HCT116 (cell line): ENCODE measurements at regions not wholly inside any gene's neighbourhood (a gene's known extent, or its start where the extent isn't known, plus 50 kb on each side); places are given as distances from the start of the nearest gene placed in this dataset.

ENCODE experiments used
- ATAC-seq: fragments of 200-7000 bp; cut with Tn5 transposase; 2 replicates; pipeline ENCODE4 v1.9.1; 2020; ENCODE audit warnings: mild to moderate bottlenecking, moderate library complexity
- BruUV-seq: library from RNA; stranded (reverse); fragments of 400-500 nt; replicated peaks from 2 replicates; lab custom pipeline; 2021; lab: Mats Ljungman, UMichigan
- CTCF ChIA-PET: fragments of 300-600 bp; sonication (Branson Sonifier 250); formaldehyde crosslinking; loops from one replicate; lab custom pipeline; 2021; ENCODE audit warnings: antibody characterized with exemption; lab: Charles Lee
- POLR2A ChIA-PET: fragments of 300-600, 350-600 bp; sonication (Branson Sonifier 250); formaldehyde crosslinking; loops from one replicate; lab custom pipeline; 2021; ENCODE audit warnings: antibody characterized with exemption; lab: Charles Lee
- RAD21 ChIA-PET, 2 experiments: fragments of 300-600 bp; sonication (Branson Sonifier 250); formaldehyde crosslinking; loops; one replicate each; lab custom pipeline; 2023; ENCODE audit warnings: low total read pairs in 2 of 2; ENCODE audit not compliant: uncharacterized antibody in 2 of 2, unreplicated experiment in 2 of 2, low non-redundant PET in 1 of 2; lab: Charles Lee
- DNase-seq: peaks from one replicate; pipeline ENCODE4 v3.0.0-alpha.2; 2010; ENCODE audit warnings: low read depth, low spot score
- H2AFZ ChIP-seq: fragments of 200-600 bp; shearing (Covaris generic), sonication (generic); 2 replicates; pipeline ENCODE4 v1.6.1; 2017; ENCODE audit warnings: low read depth, mixed run types, mixed read lengths, antibody characterized with exemption, low read length; ENCODE audit not compliant: poor library complexity, severe bottlenecking
- H3K27ac ChIP-seq: 2 replicates; pipeline ENCODE4 v1.5.1; 2012; ENCODE audit warnings: low read depth, low read length
- H3K27me3 ChIP-seq: fragments of 200-600 bp; sonication (generic); 2 replicates; pipeline ENCODE4 v1.6.1; 2016; ENCODE audit warnings: mixed run types, low read length, mixed read lengths; ENCODE audit not compliant: insufficient read depth
- H3K36me3 ChIP-seq, 2 experiments: fragments of 200-500 bp in 1 of 2; fragments of 200-600 bp in 1 of 2; sonication (Bioruptor generic) in 1 of 2; sonication (generic) in 1 of 2; 2 replicates each; pipeline versions ENCODE4 v1.5.1 to v1.6.1; 2014 to 2016; ENCODE audit warnings: low read length in 2 of 2, inconsistent platforms in 1 of 2, mixed read lengths in 1 of 2, mixed run types in 1 of 2; ENCODE audit not compliant: insufficient read depth in 2 of 2, control insufficient read depth in 1 of 2
- H3K4me1 ChIP-seq, 2 experiments: fragments of 200-600 bp in 1 of 2; sonication (generic) in 1 of 2; 2 replicates each; pipeline versions ENCODE4 v1.5.1 to v1.6.1; 2012 to 2017; ENCODE audit warnings: low read length in 2 of 2, inconsistent platforms in 1 of 2, mild to moderate bottlenecking in 1 of 2, mixed read lengths in 1 of 2, mixed run types in 1 of 2, moderate library complexity in 1 of 2; ENCODE audit not compliant: insufficient read depth in 2 of 2, control insufficient read depth in 1 of 2
- H3K4me2 ChIP-seq: fragments of 200-600 bp; sonication (generic); 2 replicates; pipeline ENCODE4 v1.6.1; 2017; ENCODE audit warnings: mixed run types, low read length, mixed read lengths
- H3K4me3 ChIP-seq, 2 experiments: fragments of 200-600 bp in 1 of 2; sonication (generic) in 1 of 2; replicated peaks in 1 of 2; 2 replicates each; pipeline ENCODE4 v1.5.1; 2011 to 2016; ENCODE audit warnings: low read length in 2 of 2, control low read depth in 1 of 2, low read depth in 1 of 2, mild to moderate bottlenecking in 1 of 2, mixed read lengths in 1 of 2, mixed run types in 1 of 2
- H3K79me2 ChIP-seq: fragments of 200-600 bp; sonication (generic); 2 replicates; pipeline ENCODE4 v1.6.1; 2017; ENCODE audit warnings: mild to moderate bottlenecking, mixed run types, low read length, moderate library complexity, mixed read lengths; ENCODE audit not compliant: insufficient read depth
- H3K9ac ChIP-seq: fragments of 200-600 bp; sonication (generic); 2 replicates; pipeline ENCODE4 v1.6.1; 2016; ENCODE audit warnings: low read length, mixed read lengths
- H3K9me2 ChIP-seq: fragments of 200-600 bp; sonication (generic), shearing (Covaris generic); 2 replicates; pipeline ENCODE4 v1.6.1; 2017; ENCODE audit warnings: mixed run types, mild to moderate bottlenecking, moderate library complexity; ENCODE audit not compliant: insufficient read depth
- H3K9me3 ChIP-seq, 2 experiments: fragments of 200-500 bp in 1 of 2; fragments of 200-600 bp in 1 of 2; sonication (Bioruptor generic) in 1 of 2; sonication (generic) in 1 of 2; 2 replicates each; pipeline ENCODE4 v1.6.1; 2014 to 2017; ENCODE audit warnings: low read length in 2 of 2, mixed read lengths in 2 of 2, inconsistent platforms in 1 of 2, low read depth in 1 of 2, mild to moderate bottlenecking in 1 of 2, mixed run types in 1 of 2, moderate library complexity in 1 of 2; ENCODE audit not compliant: control insufficient read depth in 1 of 2, insufficient read depth in 1 of 2
- H4K20me1 ChIP-seq: fragments of 200-600 bp; sonication (generic), shearing (Covaris generic); 2 replicates; pipeline ENCODE4 v1.6.1; 2017; ENCODE audit warnings: mixed run types, mild to moderate bottlenecking, moderate library complexity; ENCODE audit not compliant: insufficient read depth
- ATF3 ChIP-seq: IDR thresholded peaks from 2 replicates; pipeline ENCODE4 v1.6.1; 2012
- CEBPB ChIP-seq: IDR thresholded peaks from 2 replicates; pipeline ENCODE4 v1.6.1; 2012; ENCODE audit warnings: low read depth
- EGR1 ChIP-seq: IDR thresholded peaks from 2 replicates; pipeline ENCODE4 v1.6.1; 2012; ENCODE audit warnings: low read depth
- ELF1 ChIP-seq: IDR thresholded peaks from 2 replicates; pipeline ENCODE4 v1.6.1; 2012; ENCODE audit warnings: low read depth, borderline replicate concordance
- EZH2phosphoT487 ChIP-seq: fragments of 200-600 bp; IDR thresholded peaks from 2 replicates; pipeline ENCODE4 v1.6.1; 2018; ENCODE audit warnings: antibody characterized with exemption, borderline replicate concordance
- FOSL1 ChIP-seq: IDR thresholded peaks from 2 replicates; pipeline ENCODE4 v1.6.1; 2012; ENCODE audit warnings: low read depth
- JUND ChIP-seq: IDR thresholded peaks from 2 replicates; pipeline ENCODE4 v1.6.1; 2012
- MAX ChIP-seq: IDR thresholded peaks from 2 replicates; pipeline ENCODE4 v1.6.1; 2012
- POLR2A ChIP-seq: IDR thresholded peaks from 2 replicates; pipeline ENCODE4 v1.7.0; 2011; ENCODE audit warnings: borderline replicate concordance; ENCODE audit not compliant: insufficient read depth, insufficient read length; ENCODE audit errors: extremely low read depth
- POLR2AphosphoS5 ChIP-seq: IDR thresholded peaks from 2 replicates; pipeline ENCODE4 v1.6.1; 2011; ENCODE audit warnings: mild to moderate bottlenecking, low read depth, low read length, moderate library complexity
- REST ChIP-seq: IDR thresholded peaks from 2 replicates; pipeline ENCODE4 v1.6.1; 2012; ENCODE audit warnings: low read depth
- SIN3A ChIP-seq: IDR thresholded peaks from 2 replicates; pipeline ENCODE4 v1.6.1; 2012; ENCODE audit warnings: low read depth
- SP1 ChIP-seq: IDR thresholded peaks from 2 replicates; pipeline ENCODE4 v1.6.1; 2012; ENCODE audit warnings: low read depth
- YY1 ChIP-seq: IDR thresholded peaks from 2 replicates; pipeline ENCODE4 v1.6.1; 2011; ENCODE audit warnings: low read length, low read depth, moderate library complexity, mild to moderate bottlenecking; ENCODE audit not compliant: insufficient replicate concordance; ENCODE audit errors: extremely low read depth
- ZBTB33 ChIP-seq: IDR thresholded peaks from 2 replicates; pipeline ENCODE4 v1.6.1; 2011; ENCODE audit warnings: mild to moderate bottlenecking, low read length, moderate library complexity; ENCODE audit not compliant: insufficient replicate concordance; ENCODE audit errors: extremely low read depth
- ZFX ChIP-seq: fragments of 450-650 bp; IDR thresholded peaks from 2 replicates; pipeline ENCODE4 v1.6.1; 2017
- ZNF274 ChIP-seq: fragments of 200-500 bp; sonication (Bioruptor generic); IDR thresholded peaks from 2 replicates; pipeline ENCODE4 v1.6.1; 2014; ENCODE audit warnings: mild to moderate bottlenecking, low read depth, low read length, inconsistent platforms
- intact Hi-C: fragments of 100-400 bp; cut with micrococcal nuclease; formaldehyde crosslinking; loops from 2 replicates; pipeline ENCODE4 v1.10.0; 2022

- no peaks in the 10 kb centered on the region for H3K36me3 ChIP-seq
- ChIA-PET RAD21 (no interaction called here), CTCF (no interaction called here), POLR2A (no interaction called here)
- intact Hi-C loops, result no loop called here
- H3K9ac ChIP-seq, result no peak overlapping the region
- H3K9me2 ChIP-seq, result no peaks in the 10 kb centered on the region; the same call in 1 of the 2 replicates
- no TSS peak for BruUV-seq
- H3K4me3 ChIP-seq, result no peak overlapping the region
- no peak overlapping the region for H3K4me2 ChIP-seq
- ATAC-seq (no peak), DNase-seq (no peak)
- no peak overlapping the region for H2AFZ ChIP-seq
- no peak overlapping the region for H3K27ac ChIP-seq
- no peaks in the 10 kb centered on the region for H4K20me1 ChIP-seq
- H3K9me3 ChIP-seq, result no peaks in the 10 kb centered on the region
- H3K27me3 ChIP-seq, result peaks cover 37% of the 10 kb centered on the region
- TF ChIP-seq ZBTB33, result no peak
- TF ChIP-seq YY1, result no peak
- TF ChIP-seq REST, result no peak
- no peak for TF ChIP-seq POLR2A
- TF ChIP-seq EGR1, result no peak
- no peak for TF ChIP-seq ZFX
- no peak for TF ChIP-seq CEBPB
- no peak for TF ChIP-seq SP1
- no peak for TF ChIP-seq POLR2AphosphoS5
- no peak for TF ChIP-seq SIN3A
- TF ChIP-seq ELF1, result no peak
- TF ChIP-seq EZH2phosphoT487, result no peak
- TF ChIP-seq FOSL1, result no peak
- TF ChIP-seq ATF3, result no peak
- TF ChIP-seq JUND, result no peak
- no peak for TF ChIP-seq ZNF274
- no peak for TF ChIP-seq MAX
- H3K79me2 ChIP-seq, result no peaks in the 10 kb centered on the region
- H3K4me1 ChIP-seq, result no peaks in the 10 kb centered on the region
These were observed 526.0 kb upstream of the TRPC7 start for GRCh38 chr5:136891175-136891972.
